ENCODE measurements at regions not wholly inside any gene's neighbourhood (a gene's known extent, or its start where the extent isn't known, plus 50 kb on each side); places are given as distances from the start of the nearest gene placed in this dataset.

DNA sequence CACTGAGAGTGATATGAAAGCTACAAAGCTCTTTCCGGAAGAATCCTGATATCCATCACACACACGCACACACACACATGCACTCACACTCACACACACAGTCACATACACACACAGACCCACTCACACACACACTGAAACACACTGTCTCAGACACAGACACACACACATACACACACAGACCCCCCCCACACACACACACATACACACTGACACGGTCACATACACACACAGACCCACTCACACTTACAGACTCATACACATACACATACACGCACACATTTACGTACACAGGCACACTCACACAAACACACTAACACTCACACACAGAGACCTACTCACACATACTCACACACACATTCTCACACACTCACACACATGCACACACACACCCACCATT lies 58.6 kb downstream of the LIG4 start:
- no peak for DNase-seq
- Mint-ChIP-seq H3K9me3 (peaks cover 5% of the 10 kb centered on the region), H3K27ac (no peak overlapping the region), H3K4me1 (no peaks in the 10 kb centered on the region), H3K27me3 (peaks cover 2% of the 10 kb centered on the region), H3K4me3 (no peak overlapping the region), H3K36me3 (ENCODE audit: low read depth) (no peaks in the 10 kb centered on the region)
- CTCF ChIA-PET = no interaction called here
- POLR2A ChIA-PET = no interaction called here

DNA sequence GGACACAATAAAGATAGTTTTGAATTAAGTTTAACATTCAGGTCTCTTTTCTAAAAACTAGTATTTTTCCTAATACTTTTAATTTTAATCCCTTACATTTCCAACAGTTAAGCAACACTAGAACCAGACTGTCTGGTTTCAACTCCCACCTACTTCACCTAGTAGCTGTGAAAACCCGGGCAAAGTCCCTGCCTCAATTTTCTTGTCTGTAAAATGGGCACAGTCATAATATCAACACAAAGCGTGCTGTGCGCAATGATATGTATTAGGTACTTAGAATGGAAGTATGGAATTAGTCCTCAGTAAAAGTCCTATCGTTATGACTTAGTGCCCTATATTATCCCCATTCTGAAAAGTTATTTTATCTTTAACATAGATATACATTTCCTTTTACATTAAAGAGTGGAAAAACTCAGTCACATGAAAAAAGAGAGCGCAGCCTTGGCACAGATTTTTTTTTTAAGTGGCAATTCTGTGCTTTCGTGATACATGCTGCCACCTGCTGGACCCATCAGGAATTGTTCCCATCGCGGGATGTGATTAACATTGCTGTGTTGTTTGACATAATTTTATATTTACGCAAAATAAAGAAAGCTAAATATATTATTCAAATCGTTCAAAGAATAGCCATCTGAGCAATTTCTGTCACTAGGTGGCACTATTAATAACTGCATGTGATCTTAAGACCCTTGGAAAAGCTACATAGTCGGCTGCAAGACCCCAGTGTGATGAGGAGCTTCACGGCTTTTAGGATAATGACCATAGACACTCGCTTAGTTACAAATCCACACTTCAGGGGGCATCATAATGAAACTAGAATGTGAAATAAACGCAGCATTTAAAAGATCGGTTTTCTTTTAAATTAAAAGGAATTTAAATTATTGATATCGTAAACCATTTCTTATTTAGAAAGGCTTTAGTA lies 59.9 kb downstream of the LIG4 start:
- Mint-ChIP-seq H3K27me3 (peaks cover 2% of the 10 kb centered on the region), H3K4me3 (no peak overlapping the region), H3K4me1 (no peaks in the 10 kb centered on the region), H3K27ac (no peak overlapping the region), H3K9me3 (peaks cover 5% of the 10 kb centered on the region), H3K36me3 (ENCODE audit: low read depth) (no peaks in the 10 kb centered on the region)
- POLR2A ChIA-PET = no interaction called here
- DNase-seq = peak; percentile 55
- CTCF ChIA-PET = interaction anchor here (1.0 to 1.3 kb wide), 2 partner anchors 9 to 22 kb away, joined by 3 to 4 read pairs; no protein-coding TSS in a partner anchor

DNA sequence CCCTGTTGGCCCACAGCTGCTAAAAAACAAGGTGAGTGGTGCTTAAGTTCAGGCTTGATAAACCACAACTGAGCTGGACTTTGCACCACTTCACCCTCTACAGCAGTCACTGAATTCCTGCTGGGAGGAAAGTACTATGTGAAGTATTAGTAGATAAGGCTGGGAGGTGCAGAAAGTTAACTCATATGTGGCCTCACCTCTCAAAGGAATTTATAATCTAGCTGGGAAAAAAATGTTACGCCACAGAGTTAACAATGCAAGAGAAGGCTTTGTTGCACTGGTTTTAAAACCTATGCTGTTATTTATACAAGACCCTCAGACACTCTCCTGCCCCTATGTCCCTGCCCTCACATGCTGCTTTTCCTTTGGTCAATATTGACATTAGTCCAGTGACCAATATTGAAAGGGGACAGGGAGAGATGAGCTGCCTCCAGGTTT lies 60.9 kb downstream of the LIG4 start:
- H3K4me3 Mint-ChIP-seq = no peak overlapping the region
- CTCF ChIA-PET = no interaction called here
- POLR2A ChIA-PET = no interaction called here

DNA sequence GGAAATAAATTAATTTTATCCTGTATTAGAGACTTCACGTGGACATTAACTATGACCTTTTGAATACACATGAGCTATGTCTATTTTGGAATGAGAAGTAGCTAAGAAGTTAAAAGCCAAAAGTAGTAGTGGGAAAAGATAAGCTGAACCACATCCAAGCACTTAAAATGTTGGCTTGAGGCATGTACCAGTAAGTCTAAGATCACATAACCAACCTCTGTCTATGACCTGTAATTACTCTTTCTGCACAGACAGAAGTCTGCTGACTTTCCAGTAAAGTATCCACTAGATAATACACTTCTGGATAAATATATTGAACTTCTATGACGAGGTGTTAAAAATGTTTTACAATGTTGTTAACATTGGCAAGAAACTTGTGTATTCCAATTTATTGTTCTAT lies 68.7 kb downstream of the LIG4 start:
- no peaks in the 10 kb centered on the region for H3K9me3 Mint-ChIP-seq
- no peak for DNase-seq
- CTCF ChIA-PET = no interaction called here
- no peak overlapping the region for H3K27ac Mint-ChIP-seq
- POLR2A ChIA-PET = no interaction called here
- no peaks in the 10 kb centered on the region for H3K36me3 Mint-ChIP-seq (ENCODE audit: low read depth)
- H3K4me3 Mint-ChIP-seq = no peak overlapping the region
- H3K27me3 Mint-ChIP-seq = no peaks in the 10 kb centered on the region
- H3K4me1 Mint-ChIP-seq = no peaks in the 10 kb centered on the region

More for the DNA sequence above, 60.9 kb downstream of the LIG4 start:
- DNase-seq = no peak
- Mint-ChIP-seq H3K27ac (no peak overlapping the region), H3K36me3 (ENCODE audit: low read depth) (no peaks in the 10 kb centered on the region), H3K27me3 (peaks cover 2% of the 10 kb centered on the region), H3K4me1 (no peaks in the 10 kb centered on the region), H3K9me3 (peaks cover 5% of the 10 kb centered on the region)

DNA sequence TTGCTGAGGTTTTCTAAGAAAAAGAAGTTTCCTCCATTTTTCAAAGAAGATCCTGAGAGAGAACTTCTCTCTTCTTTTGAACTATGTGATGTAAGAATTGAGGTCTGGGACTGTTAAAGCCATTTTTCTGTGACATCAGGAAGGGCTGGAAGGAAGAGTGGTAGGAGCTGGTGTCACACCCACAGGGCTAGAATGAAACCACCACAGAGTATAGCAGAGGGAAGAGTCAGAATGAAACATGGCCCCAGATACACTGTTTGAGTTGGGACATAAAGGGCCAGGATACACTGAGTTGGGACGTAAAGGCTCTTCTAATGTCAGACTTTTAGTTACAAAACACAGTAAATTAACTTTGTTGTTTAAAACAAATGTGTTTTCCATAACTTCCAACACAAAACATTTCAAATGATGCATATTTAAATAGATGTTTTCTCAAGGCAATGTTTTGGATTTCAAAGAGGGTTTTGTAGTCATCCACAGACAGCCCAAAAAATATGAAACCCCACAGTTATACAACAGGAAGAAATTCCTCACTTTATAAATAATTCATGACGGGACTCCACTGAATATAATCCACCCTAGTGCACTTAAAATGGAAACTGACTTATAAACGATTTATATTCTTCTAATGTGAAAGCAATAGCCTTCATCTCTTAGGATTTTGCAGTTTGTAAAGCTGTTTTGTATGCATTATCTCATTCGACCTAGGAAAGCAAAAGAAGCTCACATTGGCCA lies 72.5 kb downstream of the LIG4 start:
- Mint-ChIP-seq H3K4me3 (no peak overlapping the region), H3K27ac (no peak overlapping the region), H3K9me3 (no peaks in the 10 kb centered on the region), H3K36me3 (ENCODE audit: low read depth) (no peaks in the 10 kb centered on the region), H3K27me3 (peaks cover 5% of the 10 kb centered on the region), H3K4me1 (no peaks in the 10 kb centered on the region)
- POLR2A ChIA-PET = no interaction called here
- no peak for DNase-seq
- CTCF ChIA-PET = no interaction called here

DNA sequence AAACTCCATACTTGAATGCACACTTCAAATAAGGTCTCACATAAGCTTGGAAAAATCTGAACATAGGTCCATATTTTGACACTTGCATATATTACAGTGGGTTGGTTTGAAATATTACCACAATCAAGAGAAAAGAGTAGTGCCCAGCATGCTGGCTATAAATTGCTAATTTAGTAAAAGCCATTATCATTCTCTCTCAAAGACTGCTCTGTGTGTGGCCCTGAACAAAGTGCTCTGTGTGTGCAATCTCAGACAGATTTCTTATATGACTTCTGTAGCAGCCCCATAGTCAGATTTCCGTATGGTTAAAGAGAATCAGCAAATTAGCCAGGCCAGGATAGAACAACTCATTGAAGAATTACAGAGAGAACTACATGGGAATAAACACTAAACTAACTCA lies 78.2 kb downstream of the LIG4 start:
- no peaks in the 10 kb centered on the region for H3K36me3 Mint-ChIP-seq (ENCODE audit: low read depth)
- DNase-seq = no peak
- ChIA-PET CTCF (interaction anchor here (1.2 kb wide), 1 partner anchor 14 kb away, joined by 3 read pairs; no protein-coding TSS in a partner anchor), POLR2A (no interaction called here)
- H3K27me3 Mint-ChIP-seq = peaks cover 5% of the 10 kb centered on the region
- no peaks in the 10 kb centered on the region for H3K4me1 Mint-ChIP-seq
- no peaks in the 10 kb centered on the region for H3K9me3 Mint-ChIP-seq
- no peak overlapping the region for H3K4me3 Mint-ChIP-seq
- H3K27ac Mint-ChIP-seq = no peak overlapping the region

DNA sequence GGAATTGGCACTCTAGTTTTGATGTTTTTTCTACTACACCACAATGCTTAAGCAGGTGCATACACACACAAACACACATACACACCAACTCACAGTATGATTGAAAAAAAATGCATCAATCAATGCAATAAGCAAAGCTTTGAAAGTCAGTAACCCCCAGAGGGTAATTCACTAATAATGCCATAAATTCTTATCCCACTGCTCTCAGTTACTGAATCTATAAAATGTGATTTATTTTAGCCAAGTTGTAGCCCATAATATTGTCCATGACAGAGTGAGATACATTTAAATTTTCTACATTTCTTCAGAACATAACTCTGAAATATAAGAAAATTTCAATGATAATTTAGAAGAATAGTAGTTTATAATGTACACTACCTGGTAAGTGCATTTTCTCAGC lies 87.9 kb downstream of the LIG4 start:
- no peak for DNase-seq
- Mint-ChIP-seq H3K9me3 (no peaks in the 10 kb centered on the region), H3K27ac (no peak overlapping the region), H3K4me1 (no peaks in the 10 kb centered on the region), H3K36me3 (ENCODE audit: low read depth) (no peaks in the 10 kb centered on the region), H3K4me3 (no peak overlapping the region), H3K27me3 (no peaks in the 10 kb centered on the region)
- CTCF ChIA-PET = no interaction called here
- POLR2A ChIA-PET = no interaction called here

GRCh38 chr13:108126056-108126455 lies 89.3 kb downstream of the LIG4 start:
- Mint-ChIP-seq H3K36me3 (ENCODE audit: low read depth) (no peaks in the 10 kb centered on the region), H3K27me3 (no peaks in the 10 kb centered on the region), H3K4me1 (no peaks in the 10 kb centered on the region), H3K4me3 (no peak overlapping the region), H3K27ac (no peak overlapping the region), H3K9me3 (no peaks in the 10 kb centered on the region)
- ChIA-PET CTCF (no interaction called here), POLR2A (no interaction called here)
- no peak for DNase-seq

- Mint-ChIP-seq H3K36me3 (ENCODE audit: low read depth) (no peaks in the 10 kb centered on the region), H3K4me3 (no peak overlapping the region), H3K27ac (no peak overlapping the region), H3K27me3 (no peaks in the 10 kb centered on the region), H3K9me3 (no peaks in the 10 kb centered on the region), H3K4me1 (no peaks in the 10 kb centered on the region)
- no peak for DNase-seq
- POLR2A ChIA-PET = no interaction called here
- CTCF ChIA-PET = no interaction called here
Measured at GRCh38 chr13:108121406-108121805, 93.9 kb downstream of the LIG4 start.

GRCh38 chr13:108120856-108121255 lies 94.5 kb downstream of the LIG4 start:
- ChIA-PET CTCF (no interaction called here), POLR2A (no interaction called here)
- H3K4me1 Mint-ChIP-seq = no peaks in the 10 kb centered on the region
- H3K27me3 Mint-ChIP-seq = no peaks in the 10 kb centered on the region
- no peaks in the 10 kb centered on the region for H3K9me3 Mint-ChIP-seq
- no peak overlapping the region for H3K27ac Mint-ChIP-seq
- no peaks in the 10 kb centered on the region for H3K36me3 Mint-ChIP-seq (ENCODE audit: low read depth)
- H3K4me3 Mint-ChIP-seq = no peak overlapping the region
- no peak for DNase-seq

GRCh38 chr13:108120302-108120701 lies 95.0 kb downstream of the LIG4 start:
- H3K27ac Mint-ChIP-seq = no peak overlapping the region
- H3K4me1 Mint-ChIP-seq = no peaks in the 10 kb centered on the region
- H3K27me3 Mint-ChIP-seq = no peaks in the 10 kb centered on the region

DNA sequence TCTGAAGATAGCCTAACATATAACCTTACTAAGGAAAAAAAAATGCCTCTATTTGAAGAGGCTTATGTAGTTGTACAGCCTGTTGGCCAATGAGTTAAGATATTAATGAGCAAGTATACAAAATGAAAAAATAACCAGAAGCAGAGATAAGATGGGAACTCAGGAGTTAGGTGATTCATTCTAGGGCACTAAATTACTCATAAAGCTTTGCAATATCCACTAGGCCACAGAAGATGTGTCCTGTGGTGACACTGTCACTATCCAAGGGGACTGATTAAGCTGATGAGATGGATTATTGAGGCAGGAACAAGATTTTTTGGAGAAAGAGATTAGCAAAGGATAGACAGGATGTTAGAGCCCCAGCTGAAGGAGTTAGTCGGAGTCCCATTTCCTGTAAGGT lies 99.6 kb downstream of the LIG4 start:
- no peak for DNase-seq
- Mint-ChIP-seq H3K36me3 (ENCODE audit: low read depth) (no peaks in the 10 kb centered on the region), H3K4me3 (no peak overlapping the region), H3K4me1 (no peaks in the 10 kb centered on the region), H3K9me3 (no peaks in the 10 kb centered on the region), H3K27ac (no peak overlapping the region), H3K27me3 (no peaks in the 10 kb centered on the region)
- ChIA-PET POLR2A (no interaction called here), CTCF (no interaction called here)

More at GRCh38 chr13:108120302-108120701, 95.0 kb downstream of the LIG4 start:
- Mint-ChIP-seq H3K36me3 (ENCODE audit: low read depth) (no peaks in the 10 kb centered on the region), H3K4me3 (no peak overlapping the region), H3K9me3 (no peaks in the 10 kb centered on the region)
- ChIA-PET POLR2A (no interaction called here), CTCF (no interaction called here)
- DNase-seq = no peak

DNA sequence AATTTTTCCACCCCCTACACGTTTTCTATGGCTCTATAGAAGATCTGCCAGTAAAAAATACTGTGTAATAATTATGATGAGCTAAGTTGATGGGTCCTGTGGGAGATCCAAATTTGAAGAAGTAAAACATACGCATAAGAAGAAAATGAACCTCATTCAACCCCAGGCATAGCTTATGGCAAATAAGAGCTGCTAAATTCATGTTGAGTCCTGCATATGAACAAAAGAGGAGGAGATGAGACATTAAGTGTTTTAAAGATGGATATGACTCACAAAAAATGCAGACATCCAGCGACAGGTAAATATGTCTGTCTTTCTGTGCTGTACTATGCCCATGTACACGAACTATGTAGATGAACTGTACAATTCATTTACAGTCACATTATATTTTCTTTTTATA lies 101.9 kb downstream of the LIG4 start:
- Mint-ChIP-seq H3K4me1 (no peaks in the 10 kb centered on the region), H3K4me3 (no peak overlapping the region), H3K36me3 (ENCODE audit: low read depth) (no peaks in the 10 kb centered on the region), H3K27ac (no peak overlapping the region), H3K9me3 (no peaks in the 10 kb centered on the region), H3K27me3 (no peaks in the 10 kb centered on the region)
- ChIA-PET CTCF (no interaction called here), POLR2A (no interaction called here)
- DNase-seq = no peak
